ENCODE measurements at regions not wholly inside any gene's neighbourhood (a gene's known extent, or its start where the extent isn't known, plus 50 kb on each side); places are given as distances from the start of the nearest gene placed in this dataset.
"Not testable (repeated sequence)": the region's sequence is repeated elsewhere in the genome, so short reads cannot be mapped to it uniquely, and the experiment has no call there.

DNA sequence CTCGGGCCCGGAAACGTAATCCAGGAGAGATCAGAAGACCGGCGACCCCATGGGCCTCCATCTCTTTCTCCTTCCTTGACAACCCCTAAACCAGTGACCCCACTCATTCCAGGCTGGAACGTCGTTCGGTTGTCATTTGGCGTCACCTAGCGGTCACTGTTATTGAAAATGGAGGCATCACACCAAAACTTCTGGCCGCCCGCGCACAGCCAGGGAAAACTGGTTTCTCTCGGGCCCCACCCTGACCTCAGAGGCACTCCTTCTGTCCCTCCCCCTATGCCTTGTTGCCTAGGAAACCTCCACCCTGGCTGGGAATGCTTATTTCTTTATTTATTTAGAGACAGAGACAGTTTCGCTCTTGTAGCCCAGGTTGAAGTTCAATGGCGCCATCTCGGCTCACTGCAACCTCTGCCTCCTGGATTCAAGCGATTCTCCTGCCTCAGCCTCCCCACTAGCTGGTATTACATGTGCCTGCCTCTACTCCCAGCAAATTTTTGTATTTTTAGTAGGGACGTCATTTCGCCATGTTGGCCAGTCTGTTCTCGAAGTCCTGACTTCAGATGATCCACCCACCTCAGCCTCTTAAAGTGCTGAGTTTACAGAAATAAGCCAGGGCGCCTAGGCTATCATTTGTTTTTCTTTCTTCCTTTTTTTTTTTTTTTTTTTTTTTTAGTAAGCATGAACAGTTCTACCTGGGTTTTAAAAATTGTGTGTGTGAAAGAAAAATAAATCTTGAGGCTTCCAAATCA lies 2144.1 kb upstream of the TPTE start:
- H3K4me3 ChIP-seq (ENCODE audit: low read length); DNase-seq; H3K27ac ChIP-seq (ENCODE audit: low read length); H3K36me3 ChIP-seq (ENCODE audit: control insufficient read depth, insufficient read depth, low read length); H3K9me3 ChIP-seq (replicated peaks; ENCODE audit: control insufficient read depth, low read depth, low read length); H3K27me3 ChIP-seq (ENCODE audit: control insufficient read depth, insufficient read depth, low read length); H3K4me1 ChIP-seq (ENCODE audit: control insufficient read depth, insufficient read depth, low read length): not testable (repeated sequence)
- WGBS (ENCODE audit: insufficient coverage), result no CpG with 5 or more reads among the region's 22 CpGs

DNA sequence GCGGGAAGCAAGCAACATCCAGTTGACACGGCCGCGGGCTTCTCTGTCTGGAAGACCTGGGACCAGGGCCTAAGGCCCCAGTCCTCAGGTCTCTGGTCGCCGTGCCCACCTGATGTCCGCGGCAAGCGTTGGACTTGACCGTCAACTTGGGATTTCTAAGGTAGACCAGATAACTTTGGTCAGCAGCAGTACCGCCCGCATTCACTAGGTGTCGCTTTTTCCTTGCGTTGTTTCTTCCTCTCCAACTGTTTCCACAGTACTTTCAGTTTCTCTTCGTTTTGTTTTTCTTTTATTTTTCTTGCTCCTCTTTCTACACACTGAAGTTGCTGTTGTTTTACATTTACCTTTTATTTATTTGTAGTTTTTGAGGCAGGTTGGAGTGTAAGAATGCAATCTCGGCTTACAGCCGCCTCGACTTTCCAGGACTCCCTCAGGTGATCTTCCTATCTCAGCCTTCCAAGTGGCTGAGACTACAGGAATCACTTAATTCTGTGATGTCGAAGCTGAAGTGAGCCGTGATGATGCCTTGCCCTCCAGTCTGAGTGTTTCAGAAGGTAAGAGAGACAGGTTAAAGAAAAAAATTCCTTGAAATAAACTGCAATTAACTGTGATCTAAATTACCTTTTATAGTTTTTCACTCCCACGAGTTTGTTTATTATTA lies 2140.8 kb upstream of the TPTE start:
- no CpG with 5 or more reads among the region's 21 CpGs for WGBS (ENCODE audit: insufficient coverage)
- not testable (repeated sequence) for H3K27ac ChIP-seq (ENCODE audit: low read length); H3K4me1 ChIP-seq (ENCODE audit: control insufficient read depth, insufficient read depth, low read length); H3K27me3 ChIP-seq (ENCODE audit: control insufficient read depth, insufficient read depth, low read length); H3K4me3 ChIP-seq (ENCODE audit: low read length); H3K9me3 ChIP-seq (replicated peaks; ENCODE audit: control insufficient read depth, low read depth, low read length); DNase-seq; H3K36me3 ChIP-seq (ENCODE audit: control insufficient read depth, insufficient read depth, low read length)

- H3K4me3 ChIP-seq (ENCODE audit: low read length); H3K36me3 ChIP-seq (ENCODE audit: control insufficient read depth, insufficient read depth, low read length); H3K27me3 ChIP-seq (ENCODE audit: control insufficient read depth, insufficient read depth, low read length); H3K4me1 ChIP-seq (ENCODE audit: control insufficient read depth, insufficient read depth, low read length); H3K9me3 ChIP-seq (replicated peaks; ENCODE audit: control insufficient read depth, low read depth, low read length); DNase-seq; H3K27ac ChIP-seq (ENCODE audit: low read length): not testable (repeated sequence)
- no CpG with 5 or more reads among the region's 107 CpGs for WGBS (ENCODE audit: insufficient coverage)
Observed at GRCh38 chr21:8388169-8388939, 2133.0 kb upstream of the TPTE start.

GRCh38 chr21:8388940-8389238 lies 2132.5 kb upstream of the TPTE start:
- not testable (repeated sequence) for H3K27ac ChIP-seq (ENCODE audit: low read length); DNase-seq; H3K4me3 ChIP-seq (ENCODE audit: low read length); H3K36me3 ChIP-seq (ENCODE audit: control insufficient read depth, insufficient read depth, low read length); H3K27me3 ChIP-seq (ENCODE audit: control insufficient read depth, insufficient read depth, low read length); H3K4me1 ChIP-seq (ENCODE audit: control insufficient read depth, insufficient read depth, low read length); H3K9me3 ChIP-seq (replicated peaks; ENCODE audit: control insufficient read depth, low read depth, low read length)
- whole genome bisulfite sequencing (ENCODE audit: insufficient coverage), result no CpG with 5 or more reads among the region's 40 CpGs

- not testable (repeated sequence) for H3K4me1 ChIP-seq (ENCODE audit: control insufficient read depth, insufficient read depth, low read length); H3K36me3 ChIP-seq (ENCODE audit: control insufficient read depth, insufficient read depth, low read length); H3K27me3 ChIP-seq (ENCODE audit: control insufficient read depth, insufficient read depth, low read length); H3K4me3 ChIP-seq (ENCODE audit: low read length); H3K9me3 ChIP-seq (replicated peaks; ENCODE audit: control insufficient read depth, low read depth, low read length); DNase-seq; H3K27ac ChIP-seq (ENCODE audit: low read length)
- no CpG with 5 or more reads among the region's 97 CpGs for WGBS (ENCODE audit: insufficient coverage)
Observed at GRCh38 chr21:8390550-8391171, 2130.7 kb upstream of the TPTE start.

DNA sequence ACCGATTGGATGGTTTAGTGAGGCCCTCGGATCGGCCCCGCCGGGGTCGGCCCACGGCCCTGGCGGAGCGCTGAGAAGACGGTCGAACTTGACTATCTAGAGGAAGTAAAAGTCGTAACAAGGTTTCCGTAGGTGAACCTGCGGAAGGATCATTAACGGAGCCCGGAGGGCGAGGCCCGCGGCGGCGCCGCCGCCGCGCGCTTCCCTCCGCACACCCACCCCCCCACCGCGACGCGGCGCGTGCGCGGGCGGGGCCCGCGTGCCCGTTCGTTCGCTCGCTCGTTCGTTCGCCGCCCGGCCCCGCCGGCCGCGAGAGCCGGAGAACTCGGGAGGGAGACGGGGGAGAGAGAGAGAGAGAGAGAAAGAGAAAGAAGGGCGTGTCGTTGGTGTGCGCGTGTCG lies 2127.0 kb upstream of the TPTE start:
- no CpG with 5 or more reads among the region's 59 CpGs for WGBS (ENCODE audit: insufficient coverage)
- H3K27me3 ChIP-seq (ENCODE audit: control insufficient read depth, insufficient read depth, low read length); H3K9me3 ChIP-seq (replicated peaks; ENCODE audit: control insufficient read depth, low read depth, low read length); H3K36me3 ChIP-seq (ENCODE audit: control insufficient read depth, insufficient read depth, low read length); H3K27ac ChIP-seq (ENCODE audit: low read length); H3K4me1 ChIP-seq (ENCODE audit: control insufficient read depth, insufficient read depth, low read length); H3K4me3 ChIP-seq (ENCODE audit: low read length); DNase-seq: not testable (repeated sequence)

DNA sequence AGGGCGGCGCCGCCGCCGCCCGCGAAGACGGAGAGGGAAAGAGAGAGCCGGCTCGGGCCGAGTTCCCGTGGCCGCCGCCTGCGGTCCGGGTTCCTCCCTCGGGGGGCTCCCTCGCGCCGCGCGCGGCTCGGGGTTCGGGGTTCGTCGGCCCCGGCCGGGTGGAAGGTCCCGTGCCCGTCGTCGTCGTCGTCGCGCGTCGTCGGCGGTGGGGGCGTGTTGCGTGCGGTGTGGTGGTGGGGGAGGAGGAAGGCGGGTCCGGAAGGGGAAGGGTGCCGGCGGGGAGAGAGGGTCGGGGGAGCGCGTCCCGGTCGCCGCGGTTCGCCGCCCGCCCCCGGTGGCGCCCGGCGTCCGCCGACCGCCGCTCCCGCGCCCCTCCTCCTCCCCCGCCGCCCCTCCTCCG lies 2125.4 kb upstream of the TPTE start:
- H3K27me3 ChIP-seq (ENCODE audit: control insufficient read depth, insufficient read depth, low read length); H3K36me3 ChIP-seq (ENCODE audit: control insufficient read depth, insufficient read depth, low read length); H3K4me3 ChIP-seq (ENCODE audit: low read length); H3K4me1 ChIP-seq (ENCODE audit: control insufficient read depth, insufficient read depth, low read length); H3K9me3 ChIP-seq (replicated peaks; ENCODE audit: control insufficient read depth, low read depth, low read length); H3K27ac ChIP-seq (ENCODE audit: low read length): not testable (repeated sequence)
- WGBS (ENCODE audit: insufficient coverage), result no CpG with 5 or more reads among the region's 71 CpGs
- peak; percentile 0 for DNase-seq

DNA sequence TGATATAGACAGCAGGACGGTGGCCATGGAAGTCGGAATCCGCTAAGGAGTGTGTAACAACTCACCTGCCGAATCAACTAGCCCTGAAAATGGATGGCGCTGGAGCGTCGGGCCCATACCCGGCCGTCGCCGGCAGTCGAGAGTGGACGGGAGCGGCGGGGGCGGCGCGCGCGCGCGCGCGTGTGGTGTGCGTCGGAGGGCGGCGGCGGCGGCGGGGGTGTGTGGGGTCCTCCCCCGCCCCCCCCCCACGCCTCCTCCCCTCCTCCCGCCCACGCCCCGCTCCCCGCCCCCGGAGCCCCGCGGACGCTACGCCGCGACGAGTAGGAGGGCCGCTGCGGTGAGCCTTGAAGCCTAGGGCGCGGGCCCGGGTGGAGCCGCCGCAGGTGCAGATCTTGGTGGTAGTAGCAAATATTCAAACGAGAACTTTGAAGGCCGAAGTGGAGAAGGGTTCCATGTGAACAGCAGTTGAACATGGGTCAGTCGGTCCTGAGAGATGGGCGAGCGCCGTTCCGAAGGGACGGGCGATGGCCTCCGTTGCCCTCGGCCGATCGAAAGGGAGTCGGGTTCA lies 2122.4 kb upstream of the TPTE start:
- DNase-seq; H3K9me3 ChIP-seq (replicated peaks; ENCODE audit: control insufficient read depth, low read depth, low read length); H3K27ac ChIP-seq (ENCODE audit: low read length); H3K27me3 ChIP-seq (ENCODE audit: control insufficient read depth, insufficient read depth, low read length); H3K4me3 ChIP-seq (ENCODE audit: low read length); H3K36me3 ChIP-seq (ENCODE audit: control insufficient read depth, insufficient read depth, low read length); H3K4me1 ChIP-seq (ENCODE audit: control insufficient read depth, insufficient read depth, low read length): not testable (repeated sequence)
- WGBS (ENCODE audit: insufficient coverage), result no CpG with 5 or more reads among the region's 66 CpGs

DNA sequence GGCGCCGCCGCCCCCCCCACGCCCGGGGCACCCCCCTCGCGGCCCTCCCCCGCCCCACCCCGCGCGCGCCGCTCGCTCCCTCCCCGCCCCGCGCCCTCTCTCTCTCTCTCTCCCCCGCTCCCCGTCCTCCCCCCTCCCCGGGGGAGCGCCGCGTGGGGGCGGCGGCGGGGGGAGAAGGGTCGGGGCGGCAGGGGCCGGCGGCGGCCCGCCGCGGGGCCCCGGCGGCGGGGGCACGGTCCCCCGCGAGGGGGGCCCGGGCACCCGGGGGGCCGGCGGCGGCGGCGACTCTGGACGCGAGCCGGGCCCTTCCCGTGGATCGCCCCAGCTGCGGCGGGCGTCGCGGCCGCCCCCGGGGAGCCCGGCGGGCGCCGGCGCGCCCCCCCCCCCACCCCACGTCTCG lies 2121.5 kb upstream of the TPTE start:
- not testable (repeated sequence) for H3K27ac ChIP-seq (ENCODE audit: low read length); DNase-seq; H3K36me3 ChIP-seq (ENCODE audit: control insufficient read depth, insufficient read depth, low read length); H3K9me3 ChIP-seq (replicated peaks; ENCODE audit: control insufficient read depth, low read depth, low read length); H3K4me3 ChIP-seq (ENCODE audit: low read length); H3K27me3 ChIP-seq (ENCODE audit: control insufficient read depth, insufficient read depth, low read length); H3K4me1 ChIP-seq (ENCODE audit: control insufficient read depth, insufficient read depth, low read length)
- WGBS (ENCODE audit: insufficient coverage), result no CpG with 5 or more reads among the region's 67 CpGs

DNA sequence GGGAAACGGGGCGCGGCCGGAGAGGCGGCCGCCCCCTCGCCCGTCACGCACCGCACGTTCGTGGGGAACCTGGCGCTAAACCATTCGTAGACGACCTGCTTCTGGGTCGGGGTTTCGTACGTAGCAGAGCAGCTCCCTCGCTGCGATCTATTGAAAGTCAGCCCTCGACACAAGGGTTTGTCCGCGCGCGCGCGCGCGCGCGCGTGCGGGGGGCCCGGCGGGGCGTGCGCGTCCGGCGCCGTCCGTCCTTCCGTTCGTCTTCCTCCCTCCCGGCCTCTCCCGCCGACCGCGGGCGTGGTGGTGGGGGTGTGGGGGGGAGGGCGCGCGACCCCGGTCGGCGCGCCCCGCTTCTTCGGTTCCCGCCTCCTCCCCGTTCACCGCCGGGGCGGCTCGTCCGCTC lies 2119.6 kb upstream of the TPTE start:
- H3K4me3 ChIP-seq (ENCODE audit: low read length), result not testable (repeated sequence)
- WGBS (ENCODE audit: insufficient coverage), result no CpG with 5 or more reads among the region's 66 CpGs

More for the DNA sequence above, 2119.6 kb upstream of the TPTE start:
- H3K27ac ChIP-seq (ENCODE audit: low read length); H3K27me3 ChIP-seq (ENCODE audit: control insufficient read depth, insufficient read depth, low read length); H3K9me3 ChIP-seq (replicated peaks; ENCODE audit: control insufficient read depth, low read depth, low read length); DNase-seq; H3K4me1 ChIP-seq (ENCODE audit: control insufficient read depth, insufficient read depth, low read length); H3K36me3 ChIP-seq (ENCODE audit: control insufficient read depth, insufficient read depth, low read length): not testable (repeated sequence)
